HUES64 (cell line): ENCODE measurements at regions not wholly inside any gene's neighbourhood (a gene's known extent, or its start where the extent isn't known, plus 50 kb on each side); places are given as distances from the start of the nearest gene placed in this dataset.

ENCODE experiments used
- H3K27ac ChIP-seq: 2 replicates; pipeline ENCODE4 v1.7.0; 2013; ENCODE audit warnings: low read depth, low read length, inconsistent platforms
- H3K27me3 ChIP-seq: 2 replicates; pipeline ENCODE4 v1.6.1; 2013; ENCODE audit warnings: mild to moderate bottlenecking, low read length; ENCODE audit not compliant: insufficient read depth
- H3K36me3 ChIP-seq: 2 replicates; pipeline ENCODE4 v1.6.1; 2013; ENCODE audit warnings: mild to moderate bottlenecking, low read length; ENCODE audit not compliant: insufficient read depth
- H3K4me1 ChIP-seq: 2 replicates; pipeline ENCODE4 v1.6.1; 2013; ENCODE audit warnings: mild to moderate bottlenecking, low read length, moderate library complexity; ENCODE audit not compliant: insufficient read depth
- H3K4me3 ChIP-seq: 2 replicates; pipeline ENCODE4 v1.5.1; 2013; ENCODE audit warnings: mild to moderate bottlenecking, low read length, moderate library complexity
- H3K9ac ChIP-seq: 2 replicates; pipeline ENCODE4 v1.6.1; 2013; ENCODE audit warnings: mild to moderate bottlenecking, low read depth, low read length
- H3K9me3 ChIP-seq: 2 replicates; pipeline ENCODE4 v1.6.1; 2013; ENCODE audit warnings: low read depth, low read length; ENCODE audit not compliant: insufficient read depth
- WGBS: fragments of 150-250, 120-280 bp; methylation state at CpG from one replicate; pipeline ENCODE4 v1.1.7; 2013; ENCODE audit warnings: missing lambda C conversion rate; 5-methylcytosine and 5-hydroxymethylcytosine counted together

DNA sequence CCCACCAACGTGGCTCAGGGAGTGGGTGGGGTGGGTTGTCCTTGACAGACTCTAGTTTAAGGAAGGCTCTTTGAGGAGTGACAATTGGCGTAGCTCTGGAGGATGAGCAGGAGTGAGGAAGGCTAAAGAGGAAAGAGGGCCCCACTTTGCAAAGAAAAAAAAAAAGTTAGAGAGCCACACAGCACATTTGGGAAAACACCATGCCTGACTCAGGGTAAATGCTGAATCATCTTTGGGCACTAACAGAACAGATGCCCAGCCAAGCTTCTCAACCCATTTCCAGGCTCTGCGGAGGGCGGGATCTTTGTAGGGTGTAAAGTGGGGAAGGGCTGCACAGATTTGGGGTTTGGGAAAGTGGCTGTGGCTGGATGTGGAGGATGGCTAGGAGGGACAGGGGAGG, 179.1 kb upstream of the RGMA start:
- no peaks in the 10 kb centered on the region for H3K9me3 ChIP-seq
- 97% methylated on average over 4 of the region's 4 CpGs for WGBS

DNA sequence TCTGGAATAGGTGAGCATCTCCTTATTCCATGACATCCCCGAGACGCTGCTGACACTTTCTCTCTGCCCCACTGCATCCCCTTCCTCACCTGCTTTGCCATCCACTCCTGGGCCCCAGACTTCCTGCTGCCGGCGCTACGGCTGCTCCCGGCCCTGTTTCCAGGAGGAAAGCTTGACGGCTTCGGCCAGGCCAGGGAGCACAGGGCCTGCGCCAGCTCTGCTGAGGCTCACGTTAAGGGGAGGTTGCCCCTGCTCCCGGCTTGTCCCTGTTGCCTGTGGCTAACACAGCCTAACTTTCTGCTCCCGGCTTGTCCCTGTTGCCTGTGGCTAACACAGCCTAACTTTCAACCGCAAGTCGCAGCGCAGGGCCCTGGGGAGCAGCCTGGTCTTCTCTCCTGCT, 177.3 kb upstream of the RGMA start:
- Histone ChIP-seq H3K27ac (no peak overlapping the region), H3K9me3 (no peaks in the 10 kb centered on the region), H3K36me3 (no peaks in the 10 kb centered on the region), H3K27me3 (no peaks in the 10 kb centered on the region), H3K4me1 (no peaks in the 10 kb centered on the region), H3K4me3 (no peak overlapping the region), H3K9ac (no peak overlapping the region)
- WGBS: 91% methylated on average over 15 of the region's 15 CpGs

More for the DNA sequence above, 179.1 kb upstream of the RGMA start:
- no peak overlapping the region for H3K9ac ChIP-seq
- H3K4me1 ChIP-seq: no peaks in the 10 kb centered on the region; the same call in 1 of the 2 replicates
- H3K4me3 ChIP-seq: no peak overlapping the region
- H3K27ac ChIP-seq: no peak overlapping the region
- no peaks in the 10 kb centered on the region for H3K27me3 ChIP-seq
- no peaks in the 10 kb centered on the region for H3K36me3 ChIP-seq

DNA sequence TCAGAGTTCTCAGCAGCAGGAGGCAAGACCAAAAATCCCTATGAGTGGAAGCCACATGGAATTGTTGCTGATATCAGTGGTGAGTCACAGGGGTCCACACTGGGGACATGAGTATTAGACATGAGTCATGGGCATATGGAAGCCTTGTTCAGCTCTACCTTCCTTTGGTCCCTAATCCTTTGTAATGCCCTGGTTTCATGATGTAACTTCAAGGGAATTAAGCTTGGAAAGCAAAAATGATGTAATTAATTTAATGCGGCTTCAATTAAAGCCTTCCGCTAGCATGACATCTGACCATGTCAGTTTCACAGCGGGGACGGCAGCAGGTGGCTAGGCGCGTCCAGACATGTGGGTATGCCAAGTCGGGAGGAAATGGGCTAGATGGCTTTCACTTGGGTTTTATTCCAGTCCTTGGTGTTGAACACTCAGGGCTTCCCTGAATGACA, 176.1 kb upstream of the RGMA start:
- Histone ChIP-seq H3K9ac (no peak overlapping the region), H3K27me3 (no peaks in the 10 kb centered on the region), H3K4me3 (no peak overlapping the region), H3K4me1 (no peaks in the 10 kb centered on the region), H3K9me3 (no peaks in the 10 kb centered on the region), H3K27ac (no peak overlapping the region), H3K36me3 (no peaks in the 10 kb centered on the region)
- WGBS: 95% methylated on average over 6 of the region's 7 CpGs

DNA sequence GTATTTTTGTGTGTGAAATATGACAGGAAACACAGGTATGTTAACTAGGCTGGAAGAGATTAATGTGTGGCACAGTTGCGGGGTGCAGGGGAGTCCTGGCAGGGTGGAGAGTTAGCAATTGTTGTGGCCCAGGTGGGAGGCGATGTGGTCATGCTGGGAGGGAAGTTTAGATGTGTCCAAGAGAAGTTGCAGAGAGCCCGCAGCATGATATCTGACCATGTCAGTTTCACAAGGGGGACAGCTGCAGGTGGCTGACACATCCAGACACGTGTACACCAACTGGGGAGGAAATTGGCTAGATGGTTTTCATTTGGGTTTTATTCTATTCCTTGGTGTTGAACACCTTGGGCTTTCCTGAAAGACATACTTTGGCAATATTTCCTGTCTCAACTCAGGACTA, 172.8 kb upstream of the RGMA start:
- no peaks in the 10 kb centered on the region for H3K36me3 ChIP-seq
- H3K9me3 ChIP-seq: no peaks in the 10 kb centered on the region
- WGBS: 94% methylated on average over 4 of the region's 4 CpGs

DNA sequence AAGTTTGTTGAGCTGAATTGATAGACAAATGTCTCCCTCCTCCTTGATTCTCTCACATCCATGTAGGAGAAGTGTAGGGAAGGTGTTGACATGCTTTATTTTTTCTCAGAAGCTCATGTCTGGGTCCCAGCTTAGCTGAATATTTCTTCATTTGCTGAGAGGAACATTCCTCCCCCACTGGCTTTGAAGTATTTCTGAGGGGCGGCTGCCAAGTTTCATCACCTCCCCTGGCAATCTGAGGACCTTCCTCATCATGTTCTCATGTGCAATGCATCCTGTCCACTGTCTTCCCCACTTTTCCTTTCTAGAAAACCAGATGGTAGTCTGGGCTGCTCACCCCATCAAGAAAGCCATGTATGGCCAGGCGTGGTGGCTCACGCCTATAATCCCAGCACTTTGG, 168.9 kb upstream of the RGMA start:
- Histone ChIP-seq H3K9ac (no peak overlapping the region), H3K4me3 (no peak overlapping the region), H3K27me3 (no peaks in the 10 kb centered on the region), H3K9me3 (no peaks in the 10 kb centered on the region), H3K36me3 (no peaks in the 10 kb centered on the region), H3K27ac (no peak overlapping the region), H3K4me1 (no peaks in the 10 kb centered on the region)
- 93% methylated on average over 3 of the region's 3 CpGs for WGBS

More for the DNA sequence above, 172.8 kb upstream of the RGMA start:
- Histone ChIP-seq H3K27me3 (no peaks in the 10 kb centered on the region), H3K4me3 (no peak overlapping the region), H3K27ac (no peak overlapping the region), H3K4me1 (no peaks in the 10 kb centered on the region), H3K9ac (no peak overlapping the region)

DNA sequence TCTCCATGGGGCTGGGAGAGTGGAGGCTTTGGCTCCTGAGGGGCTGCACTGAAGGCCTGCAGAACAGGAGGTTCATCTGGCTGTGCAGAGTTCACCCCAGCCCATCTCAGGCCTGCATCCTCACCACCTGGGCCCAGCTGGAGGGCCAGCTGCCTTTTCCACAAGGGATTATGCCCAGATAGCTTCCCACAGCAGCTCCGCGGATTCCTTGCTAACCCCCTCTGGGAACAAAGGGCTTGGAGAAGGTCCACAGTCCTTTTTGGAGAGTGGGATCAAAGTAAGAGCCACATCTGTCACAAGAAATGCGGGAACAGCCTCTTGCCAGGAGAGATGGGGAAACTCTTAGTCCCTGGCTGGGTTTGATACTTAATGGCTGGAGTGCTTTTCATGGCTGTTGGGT, 164.7 kb upstream of the RGMA start:
- WGBS: 93% methylated on average over 3 of the region's 3 CpGs
- Histone ChIP-seq H3K4me1 (no peaks in the 10 kb centered on the region), H3K36me3 (no peaks in the 10 kb centered on the region), H3K4me3 (no peak overlapping the region), H3K27ac (no peak overlapping the region), H3K9ac (no peak overlapping the region), H3K27me3 (no peaks in the 10 kb centered on the region), H3K9me3 (no peaks in the 10 kb centered on the region)

DNA sequence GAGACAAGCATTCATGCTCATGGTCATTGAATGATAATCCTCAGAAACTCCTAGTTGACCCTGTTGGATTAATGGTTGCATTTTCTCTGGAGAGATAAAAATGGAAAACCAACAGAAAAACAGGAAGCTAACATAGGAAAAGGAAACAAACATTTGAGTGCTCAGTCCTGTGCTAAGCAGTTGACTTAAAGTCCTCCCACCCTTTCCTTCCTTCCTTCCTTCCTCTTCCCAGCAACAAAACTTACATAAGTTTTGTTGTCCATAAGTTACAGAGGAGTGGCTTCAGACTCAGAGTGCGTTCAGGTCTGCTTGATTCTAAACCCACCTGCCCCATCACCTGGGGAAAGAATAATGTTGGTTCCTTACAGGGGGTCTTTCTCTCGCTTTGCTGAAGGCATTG, 163.8 kb upstream of the RGMA start:
- Histone ChIP-seq H3K4me1 (no peaks in the 10 kb centered on the region), H3K9me3 (no peaks in the 10 kb centered on the region), H3K27ac (no peak overlapping the region), H3K9ac (no peak overlapping the region), H3K4me3 (no peak overlapping the region), H3K36me3 (no peaks in the 10 kb centered on the region), H3K27me3 (no peaks in the 10 kb centered on the region)
- 96% methylated on average over 2 of the region's 2 CpGs for WGBS

DNA sequence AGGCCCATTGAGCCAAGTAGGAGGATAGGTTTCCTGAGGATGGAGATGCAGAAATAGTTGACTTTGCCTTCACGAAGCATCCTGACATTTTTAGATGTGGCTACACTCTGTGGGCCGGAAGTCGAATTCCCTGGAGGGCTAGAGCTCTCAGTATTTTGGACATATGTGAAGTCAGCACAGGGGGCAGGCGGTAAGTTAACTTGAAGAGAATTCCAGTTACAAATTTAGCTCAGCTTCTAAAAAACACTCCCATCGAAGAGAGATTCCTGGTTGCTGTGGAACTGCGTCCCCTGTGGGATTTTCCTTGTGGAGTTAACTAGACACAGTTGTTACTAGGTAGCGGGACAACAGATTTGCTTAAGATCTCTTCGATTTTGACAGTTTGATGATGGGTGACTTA, 161.9 kb upstream of the RGMA start:
- Histone ChIP-seq H3K36me3 (no peaks in the 10 kb centered on the region), H3K9me3 (no peaks in the 10 kb centered on the region), H3K4me1 (peaks cover 3% of the 10 kb centered on the region; the same call in 1 of the 2 replicates), H3K4me3 (no peak overlapping the region), H3K27me3 (peaks cover 9% of the 10 kb centered on the region), H3K9ac (no peak overlapping the region), H3K27ac (no peak overlapping the region)
- 90% methylated on average over 8 of the region's 8 CpGs for WGBS

DNA sequence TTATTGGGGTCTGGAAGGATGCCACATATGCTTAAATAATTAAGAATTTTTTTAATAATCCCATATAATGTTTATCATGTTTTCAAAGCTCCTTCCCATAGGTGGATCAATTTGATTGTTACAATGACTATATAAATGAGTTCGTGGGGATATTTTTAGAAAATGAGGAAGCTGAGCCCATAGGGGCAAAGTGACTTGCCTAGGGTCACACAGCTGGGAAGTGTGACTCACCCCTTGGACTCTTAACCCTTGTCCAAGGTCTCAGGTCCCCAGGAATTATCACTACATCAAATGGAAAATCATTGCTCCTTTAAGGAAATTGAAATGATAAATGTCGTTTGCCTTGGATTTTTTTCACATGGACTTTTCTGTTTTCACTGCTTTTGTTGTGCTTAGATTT, 161.2 kb upstream of the RGMA start:
- Histone ChIP-seq H3K4me3 (no peak overlapping the region), H3K36me3 (no peaks in the 10 kb centered on the region), H3K4me1 (peaks cover 7% of the 10 kb centered on the region; the same call in 1 of the 2 replicates), H3K9ac (no peak overlapping the region), H3K27ac (no peak overlapping the region), H3K27me3 (peaks cover 17% of the 10 kb centered on the region), H3K9me3 (no peaks in the 10 kb centered on the region)
- 86% methylated on average over 2 of the region's 2 CpGs for WGBS

DNA sequence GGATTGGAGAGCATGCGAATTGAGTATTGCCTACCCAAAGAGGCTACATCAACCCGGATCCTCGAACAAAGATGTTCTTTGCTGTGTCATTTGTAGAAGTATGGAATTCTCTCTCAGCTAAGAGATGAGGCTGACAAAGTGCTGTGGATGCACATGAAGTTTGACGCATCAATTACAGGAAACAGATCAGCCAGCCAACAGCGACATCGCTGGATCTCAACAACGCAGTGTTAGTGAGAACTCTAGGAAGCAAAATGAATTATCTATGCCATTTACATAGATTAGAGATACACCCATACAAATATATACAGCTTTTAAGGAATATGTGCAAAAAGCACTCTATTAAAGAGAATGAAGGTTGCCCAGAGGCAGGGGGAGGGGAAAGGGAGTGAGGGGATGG, 160.6 kb upstream of the RGMA start:
- H3K27ac ChIP-seq: no peak overlapping the region
- WGBS: 81% methylated on average over 7 of the region's 7 CpGs
- H3K9me3 ChIP-seq: no peaks in the 10 kb centered on the region
- H3K27me3 ChIP-seq: peaks cover 19% of the 10 kb centered on the region
- H3K4me3 ChIP-seq: no peak overlapping the region
- no peak overlapping the region for H3K9ac ChIP-seq
- H3K36me3 ChIP-seq: no peaks in the 10 kb centered on the region
- H3K4me1 ChIP-seq: peaks cover 7% of the 10 kb centered on the region; the same call in 1 of the 2 replicates

DNA sequence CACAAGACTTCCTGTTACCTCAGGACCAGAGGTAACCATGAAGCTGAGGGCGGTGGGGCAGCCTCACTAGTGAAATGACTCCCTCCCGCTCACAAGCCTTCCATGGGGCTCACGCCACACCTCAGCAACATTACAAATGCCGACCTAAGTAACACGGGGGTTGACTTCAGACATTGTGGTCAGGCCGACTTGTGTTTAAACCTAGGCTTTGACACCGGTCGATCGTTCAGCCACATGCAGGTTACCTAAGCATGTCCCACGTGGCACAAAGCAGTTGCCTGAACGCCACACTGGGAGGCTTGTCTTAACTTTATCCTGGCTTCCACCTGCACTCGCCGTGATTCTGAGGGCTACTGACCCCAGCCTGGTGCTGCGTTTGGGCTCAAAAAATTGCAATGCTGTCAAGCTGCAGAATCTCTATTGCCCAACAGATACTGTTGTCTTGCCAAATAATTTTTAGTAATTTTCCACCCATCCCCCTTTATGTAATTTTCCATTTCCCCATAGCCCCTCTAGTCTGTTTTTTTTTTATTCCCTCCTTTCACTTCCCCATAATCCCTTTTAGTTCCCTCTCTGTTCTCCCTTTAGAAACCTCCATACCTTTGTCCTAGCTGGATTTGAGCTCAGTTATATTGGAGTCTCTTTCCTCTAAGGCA, 158.6 kb upstream of the RGMA start:
- no peaks in the 10 kb centered on the region for H3K9me3 ChIP-seq
- peaks cover 23% of the 10 kb centered on the region for H3K27me3 ChIP-seq
- 89% methylated on average over 14 of the region's 14 CpGs for WGBS
- no peak overlapping the region for H3K4me3 ChIP-seq
- peaks cover 7% of the 10 kb centered on the region; the same call in 1 of the 2 replicates for H3K4me1 ChIP-seq
- H3K27ac ChIP-seq: no peak overlapping the region
- no peaks in the 10 kb centered on the region for H3K36me3 ChIP-seq
- H3K9ac ChIP-seq: no peak overlapping the region
